ENCODE measurements at regions not wholly inside any gene's neighbourhood (a gene's known extent, or its start where the extent isn't known, plus 50 kb on each side); places are given as distances from the start of the nearest gene placed in this dataset.
"Not testable (repeated sequence)": the region's sequence is repeated elsewhere in the genome, so short reads cannot be mapped to it uniquely, and the experiment has no call there.

GRCh38 chr6:167476844-167477595 lies 152.1 kb downstream of the TTLL2 start:
- ATAC-seq: no peak
- DNase-seq: no peak
- no peaks in the 10 kb centered on the region for H3K36me3 Mint-ChIP-seq (ENCODE audit: low read depth)
- no peak overlapping the region for H3K27ac Mint-ChIP-seq
- peaks cover 7% of the 10 kb centered on the region for H3K27me3 Mint-ChIP-seq
- no peak overlapping the region for H3K4me3 Mint-ChIP-seq
- H3K9me3 Mint-ChIP-seq: no peaks in the 10 kb centered on the region
- H3K4me1 Mint-ChIP-seq: no peaks in the 10 kb centered on the region

- no peak for ATAC-seq
- Mint-ChIP-seq H3K27ac (no peak overlapping the region), H3K9me3 (no peaks in the 10 kb centered on the region), H3K4me3 (no peak overlapping the region), H3K36me3 (ENCODE audit: low read depth) (no peaks in the 10 kb centered on the region), H3K27me3 (peaks cover 7% of the 10 kb centered on the region), H3K4me1 (no peaks in the 10 kb centered on the region)
- no peak for DNase-seq
Observed at GRCh38 chr6:167477688-167478087, 152.8 kb downstream of the TTLL2 start.

GRCh38 chr6:167479301-167479700 lies 154.4 kb downstream of the TTLL2 start:
- no peak overlapping the region for H3K4me3 Mint-ChIP-seq
- DNase-seq: no peak
- peaks cover 9% of the 10 kb centered on the region for H3K27me3 Mint-ChIP-seq
- no peaks in the 10 kb centered on the region for H3K36me3 Mint-ChIP-seq (ENCODE audit: low read depth)
- ATAC-seq: no peak
- no peaks in the 10 kb centered on the region for H3K4me1 Mint-ChIP-seq
- H3K9me3 Mint-ChIP-seq: no peaks in the 10 kb centered on the region
- no peak overlapping the region for H3K27ac Mint-ChIP-seq

- Mint-ChIP-seq H3K27ac (no peak overlapping the region), H3K4me1 (no peaks in the 10 kb centered on the region), H3K36me3 (ENCODE audit: low read depth) (no peaks in the 10 kb centered on the region), H3K27me3 (peaks cover 9% of the 10 kb centered on the region), H3K4me3 (no peak overlapping the region), H3K9me3 (no peaks in the 10 kb centered on the region)
- ATAC-seq (no peak), DNase-seq (no peak)
Observed at GRCh38 chr6:167479901-167480648, 155.2 kb downstream of the TTLL2 start.

GRCh38 chr6:167481307-167481926 lies 156.5 kb downstream of the TTLL2 start:
- Mint-ChIP-seq H3K27ac (no peak overlapping the region), H3K4me3 (no peak overlapping the region), H3K9me3 (no peaks in the 10 kb centered on the region), H3K4me1 (no peaks in the 10 kb centered on the region), H3K36me3 (ENCODE audit: low read depth) (no peaks in the 10 kb centered on the region), H3K27me3 (peaks cover 12% of the 10 kb centered on the region)
- ATAC-seq: no peak
- DNase-seq: no peak

- ATAC-seq; H3K36me3 Mint-ChIP-seq (ENCODE audit: low read depth); H3K4me3 Mint-ChIP-seq; H3K4me1 Mint-ChIP-seq; DNase-seq; H3K27ac Mint-ChIP-seq; H3K9me3 Mint-ChIP-seq: not testable (repeated sequence)
- peaks cover 18% of the 10 kb centered on the region for H3K27me3 Mint-ChIP-seq
Observed at GRCh38 chr6:167482801-167483200, 157.9 kb downstream of the TTLL2 start.

- ATAC-seq (peak; percentile 27), DNase-seq (no peak)
- Mint-ChIP-seq H3K36me3 (ENCODE audit: low read depth) (no peaks in the 10 kb centered on the region), H3K4me3 (no peak overlapping the region), H3K27ac (no peak overlapping the region), H3K4me1 (no peaks in the 10 kb centered on the region), H3K27me3 (peaks cover 20% of the 10 kb centered on the region), H3K9me3 (no peaks in the 10 kb centered on the region)
Observed at GRCh38 chr6:167485186-167485978, 160.5 kb downstream of the TTLL2 start.

- Mint-ChIP-seq H3K27me3 (peaks cover 20% of the 10 kb centered on the region), H3K27ac (no peak overlapping the region), H3K4me3 (no peak overlapping the region), H3K4me1 (no peaks in the 10 kb centered on the region), H3K9me3 (no peaks in the 10 kb centered on the region), H3K36me3 (ENCODE audit: low read depth) (no peaks in the 10 kb centered on the region)
- DNase-seq (no peak), ATAC-seq (no peak)
Observed at GRCh38 chr6:167487749-167488664, 163.1 kb downstream of the TTLL2 start.

GRCh38 chr6:167491438-167492099 lies 166.7 kb downstream of the TTLL2 start:
- no peaks in the 10 kb centered on the region for H3K4me1 Mint-ChIP-seq

GRCh38 chr6:167492100-167492449 lies 167.2 kb downstream of the TTLL2 start:
- peaks cover 19% of the 10 kb centered on the region for H3K27me3 Mint-ChIP-seq
- ATAC-seq: no peak
- no peaks in the 10 kb centered on the region for H3K4me1 Mint-ChIP-seq

More at GRCh38 chr6:167491438-167492099, 166.7 kb downstream of the TTLL2 start:
- Mint-ChIP-seq H3K36me3 (ENCODE audit: low read depth) (no peaks in the 10 kb centered on the region), H3K27ac (no peak overlapping the region), H3K9me3 (peaks cover 3% of the 10 kb centered on the region), H3K27me3 (peaks cover 22% of the 10 kb centered on the region), H3K4me3 (no peak overlapping the region)
- DNase-seq: no peak
- no peak for ATAC-seq

GRCh38 chr6:167493310-167493709 lies 168.4 kb downstream of the TTLL2 start:
- H3K36me3 Mint-ChIP-seq (ENCODE audit: low read depth): no peaks in the 10 kb centered on the region
- H3K4me3 Mint-ChIP-seq: no peak overlapping the region
- peaks cover 3% of the 10 kb centered on the region for H3K9me3 Mint-ChIP-seq
- DNase-seq (no peak), ATAC-seq (no peak)
- H3K27me3 Mint-ChIP-seq: peaks cover 15% of the 10 kb centered on the region
- H3K4me1 Mint-ChIP-seq: no peaks in the 10 kb centered on the region
- no peak overlapping the region for H3K27ac Mint-ChIP-seq

More at GRCh38 chr6:167492100-167492449, 167.2 kb downstream of the TTLL2 start:
- H3K9me3 Mint-ChIP-seq: peaks cover 3% of the 10 kb centered on the region
- no peak for DNase-seq
- no peaks in the 10 kb centered on the region for H3K36me3 Mint-ChIP-seq (ENCODE audit: low read depth)
- no peak overlapping the region for H3K4me3 Mint-ChIP-seq
- H3K27ac Mint-ChIP-seq: no peak overlapping the region

GRCh38 chr6:167493976-167494697 lies 169.3 kb downstream of the TTLL2 start:
- no peak for DNase-seq
- peaks cover 3% of the 10 kb centered on the region for H3K9me3 Mint-ChIP-seq
- no peak overlapping the region for H3K27ac Mint-ChIP-seq
- peaks cover 17% of the 10 kb centered on the region for H3K27me3 Mint-ChIP-seq
- no peak for ATAC-seq
- no peaks in the 10 kb centered on the region for H3K4me1 Mint-ChIP-seq
- no peak overlapping the region for H3K4me3 Mint-ChIP-seq
- H3K36me3 Mint-ChIP-seq (ENCODE audit: low read depth): no peaks in the 10 kb centered on the region

Measured in activated naive CD8-positive, alpha-beta T cell treated with anti-CD3 and anti-CD28 coated beads, Interleukin-2, amount 50 U/mL, for 24 hours (primary cell).